PC-3 (cell line): ENCODE measurements at regions not wholly inside any gene's neighbourhood (a gene's known extent, or its start where the extent isn't known, plus 50 kb on each side); places are given as distances from the start of the nearest gene placed in this dataset.

Experiments used
- ATAC-seq: fragments of 200-7000 bp; cut with Tn5 transposase; 2 replicates; pipeline ENCODE4 v1.9.1; 2020; ENCODE audit warnings: mild to moderate bottlenecking, moderate library complexity
- BruUV-seq: library from RNA; stranded (reverse); fragments of 400-500 nt; replicated peaks from 2 replicates; lab custom pipeline; 2021; lab: Mats Ljungman, UMichigan
- CTCF ChIA-PET: fragments of 300-600 bp; sonication (Branson Sonifier 250); formaldehyde crosslinking; loops from one replicate; lab custom pipeline; 2022; ENCODE audit warnings: antibody characterized with exemption; lab: Charles Lee
- POLR2A ChIA-PET: fragments of 300-600 bp; sonication (Branson Sonifier 250); formaldehyde crosslinking; loops from one replicate; lab custom pipeline; 2022; ENCODE audit warnings: antibody characterized with exemption; ENCODE audit not compliant: unreplicated experiment; lab: Charles Lee
- DNase-seq: peaks from one replicate; pipeline ENCODE4 v3.0.0-alpha.2; 2015
- H2AFZ ChIP-seq: fragments of 300-600 bp; sonication (generic); 2 replicates; pipeline ENCODE4 v1.6.0; 2016; ENCODE audit warnings: antibody characterized with exemption, low read length
- H3F3A ChIP-seq: fragments of 300-600 bp; sonication (generic); one replicate; pipeline ENCODE4 v1.6.0; 2017; ENCODE audit warnings: antibody characterized with exemption, low read length, control low read depth, mild to moderate bottlenecking; ENCODE audit not compliant: unreplicated experiment
- H3K27ac ChIP-seq: fragments of 300-600 bp; sonication (generic); 2 replicates; pipeline ENCODE4 v1.5.1; 2016; ENCODE audit warnings: mild to moderate bottlenecking, low read length
- H3K27me3 ChIP-seq: fragments of 300-600 bp; sonication (generic); 2 replicates; pipeline ENCODE4 v1.6.1; 2016; ENCODE audit warnings: low read length, mixed read lengths
- H3K36me3 ChIP-seq: fragments of 300-600 bp; sonication (generic); 2 replicates; pipeline ENCODE4 v1.6.1; 2016; ENCODE audit warnings: low read depth, mixed run types, low read length, mixed read lengths
- H3K4me1 ChIP-seq: fragments of 300-600 bp; sonication (generic); 2 replicates; pipeline ENCODE4 v1.5.1; 2016; ENCODE audit warnings: low read length; ENCODE audit not compliant: insufficient read depth
- H3K4me2 ChIP-seq: fragments of 300-600 bp; sonication (generic); 2 replicates; pipeline ENCODE4 v1.6.0; 2016; ENCODE audit warnings: low read length
- H3K4me3 ChIP-seq: fragments of 300-600 bp; sonication (generic); 2 replicates; pipeline ENCODE4 v1.5.1; 2016; ENCODE audit warnings: mild to moderate bottlenecking, low read length, mixed read lengths
- H3K79me2 ChIP-seq: fragments of 300-600 bp; sonication (generic); 2 replicates; pipeline ENCODE4 v1.6.1; 2017; ENCODE audit warnings: low read length, mixed read lengths
- H3K9ac ChIP-seq: fragments of 300-600 bp; sonication (generic); 2 replicates; pipeline ENCODE4 v1.6.0; 2016; ENCODE audit warnings: mild to moderate bottlenecking, low read length
- H3K9me2 ChIP-seq: fragments of 300-600 bp; sonication (generic); replicated peaks from 2 replicates; pipeline ENCODE4 v1.6.1; 2016; ENCODE audit warnings: mixed run types, low read length, mixed read lengths
- H3K9me3 ChIP-seq: fragments of 300-600 bp; sonication (generic); 2 replicates; pipeline ENCODE4 v1.6.1; 2016; ENCODE audit warnings: low read length, mixed read lengths
- H4K20me1 ChIP-seq: fragments of 300-600 bp; sonication (generic); 2 replicates; pipeline ENCODE4 v1.6.1; 2016; ENCODE audit warnings: low read length, mixed read lengths
- EZH2 ChIP-seq: fragments of 300-600 bp; sonication (generic); IDR thresholded peaks from one replicate; pipeline ENCODE4 v1.6.1; 2017; ENCODE audit warnings: antibody characterized with exemption, mild to moderate bottlenecking, low read length; ENCODE audit not compliant: unreplicated experiment
- EZH2phosphoT487 ChIP-seq: fragments of 300-600 bp; sonication (generic); IDR thresholded peaks from 2 replicates; pipeline ENCODE4 v1.6.1; 2018; ENCODE audit warnings: mild to moderate bottlenecking, antibody characterized with exemption, low read length, borderline replicate concordance
- intact Hi-C: fragments of 100-400 bp; cut with micrococcal nuclease; formaldehyde crosslinking; loops from 2 replicates; pipeline ENCODE4 v1.9.0; 2023
- TF ChIP-seq, protein P1 (sequence below): fragments of 300-600 bp; sonication (generic); conservative IDR thresholded peaks from 2 replicates; pipeline ENCODE4 v1.5.1; 2017; ENCODE audit warnings: antibody characterized with exemption, low read depth, mild to moderate bottlenecking, low read length

DNA sequence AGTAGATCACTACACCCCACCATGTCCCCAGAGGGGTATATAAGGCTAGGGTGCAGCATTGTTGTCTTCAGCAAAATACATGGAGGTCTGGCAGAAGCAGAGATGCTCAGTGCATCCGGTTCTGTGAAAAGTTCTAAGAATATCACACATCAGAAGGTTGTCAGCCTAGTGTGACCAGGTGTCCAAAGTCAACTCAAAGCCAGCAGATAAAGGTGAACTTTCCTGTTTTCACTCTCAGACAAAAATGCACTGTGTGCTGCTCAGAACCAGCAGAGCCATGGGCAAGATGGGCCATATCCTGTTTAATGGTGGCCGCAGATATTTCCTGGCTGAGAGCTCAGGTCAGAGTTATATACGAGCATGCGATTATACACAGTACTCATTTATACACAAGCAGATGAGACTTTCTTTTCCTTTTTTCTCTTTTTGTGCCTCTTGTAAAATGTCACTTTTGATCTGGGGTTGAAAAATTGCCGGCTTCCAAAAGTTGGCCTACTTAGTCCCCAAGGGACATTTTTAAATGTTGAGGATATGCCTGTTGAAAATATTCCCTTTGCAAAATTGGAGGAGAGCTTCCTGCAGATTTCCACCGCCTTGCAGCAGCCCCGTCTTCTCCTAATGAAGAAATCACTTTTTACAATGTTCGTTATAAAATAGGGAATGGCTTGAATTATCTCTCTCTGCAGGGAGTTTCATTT is 425.6 kb upstream of the SALL1 start:
- CTCF ChIA-PET: no interaction called here
- no peaks in the 10 kb centered on the region for H3K9me3 ChIP-seq
- no peaks in the 10 kb centered on the region for H3K9me2 ChIP-seq
- no peak overlapping the region for H3K4me2 ChIP-seq
- H3K36me3 ChIP-seq: no peaks in the 10 kb centered on the region
- DNase-seq (no peak), ATAC-seq (no peak)
- H3K79me2 ChIP-seq: no peaks in the 10 kb centered on the region
- H3F3A ChIP-seq: no peaks in the 10 kb centered on the region
- TF ChIP-seq, protein P1, sequence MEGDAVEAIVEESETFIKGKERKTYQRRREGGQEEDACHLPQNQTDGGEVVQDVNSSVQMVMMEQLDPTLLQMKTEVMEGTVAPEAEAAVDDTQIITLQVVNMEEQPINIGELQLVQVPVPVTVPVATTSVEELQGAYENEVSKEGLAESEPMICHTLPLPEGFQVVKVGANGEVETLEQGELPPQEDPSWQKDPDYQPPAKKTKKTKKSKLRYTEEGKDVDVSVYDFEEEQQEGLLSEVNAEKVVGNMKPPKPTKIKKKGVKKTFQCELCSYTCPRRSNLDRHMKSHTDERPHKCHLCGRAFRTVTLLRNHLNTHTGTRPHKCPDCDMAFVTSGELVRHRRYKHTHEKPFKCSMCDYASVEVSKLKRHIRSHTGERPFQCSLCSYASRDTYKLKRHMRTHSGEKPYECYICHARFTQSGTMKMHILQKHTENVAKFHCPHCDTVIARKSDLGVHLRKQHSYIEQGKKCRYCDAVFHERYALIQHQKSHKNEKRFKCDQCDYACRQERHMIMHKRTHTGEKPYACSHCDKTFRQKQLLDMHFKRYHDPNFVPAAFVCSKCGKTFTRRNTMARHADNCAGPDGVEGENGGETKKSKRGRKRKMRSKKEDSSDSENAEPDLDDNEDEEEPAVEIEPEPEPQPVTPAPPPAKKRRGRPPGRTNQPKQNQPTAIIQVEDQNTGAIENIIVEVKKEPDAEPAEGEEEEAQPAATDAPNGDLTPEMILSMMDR: no peak
- TF ChIP-seq EZH2phosphoT487 (no peak), EZH2 (no peak)
- no peak overlapping the region for H3K27ac ChIP-seq
- no peaks in the 10 kb centered on the region for H4K20me1 ChIP-seq
- no peak overlapping the region for H3K4me3 ChIP-seq
- H3K9ac ChIP-seq: no peak overlapping the region
- no peaks in the 10 kb centered on the region for H3K4me1 ChIP-seq
- H3K27me3 ChIP-seq: no peaks in the 10 kb centered on the region
- no peak overlapping the region for H2AFZ ChIP-seq
- POLR2A ChIA-PET: no interaction called here
- BruUV-seq: no TSS peak
- intact Hi-C loops: no loop called here

- Histone ChIP-seq H3F3A (no peaks in the 10 kb centered on the region), H2AFZ (no peak overlapping the region), H3K4me3 (no peak overlapping the region), H3K27ac (no peak overlapping the region), H4K20me1 (no peaks in the 10 kb centered on the region), H3K9me3 (no peaks in the 10 kb centered on the region), H3K79me2 (no peaks in the 10 kb centered on the region), H3K27me3 (no peaks in the 10 kb centered on the region), H3K9ac (no peak overlapping the region), H3K9me2 (no peaks in the 10 kb centered on the region), H3K4me2 (no peak overlapping the region), H3K36me3 (no peaks in the 10 kb centered on the region), H3K4me1 (no peaks in the 10 kb centered on the region)
- no peak for DNase-seq
- intact Hi-C loops: no loop called here
- no TSS peak for BruUV-seq
- no peak for ATAC-seq
- POLR2A ChIA-PET: no interaction called here
- CTCF ChIA-PET: no interaction called here
- no peak for TF ChIP-seq EZH2
- TF ChIP-seq, protein P1: no peak
- TF ChIP-seq EZH2phosphoT487: no peak
Observed at GRCh38 chr16:51573191-51573590, 422.1 kb upstream of the SALL1 start.

- no peaks in the 10 kb centered on the region for H3F3A ChIP-seq
- DNase-seq (no peak), ATAC-seq (no peak)
- H3K9me3 ChIP-seq: no peaks in the 10 kb centered on the region
- H3K27me3 ChIP-seq: no peaks in the 10 kb centered on the region
- no peaks in the 10 kb centered on the region for H3K79me2 ChIP-seq
- no peak overlapping the region for H3K9ac ChIP-seq
- H2AFZ ChIP-seq: no peak overlapping the region
- POLR2A ChIA-PET: no interaction called here
- H3K4me1 ChIP-seq: no peaks in the 10 kb centered on the region
- no peaks in the 10 kb centered on the region for H3K9me2 ChIP-seq
- TF ChIP-seq, protein P1: no peak
- TF ChIP-seq EZH2phosphoT487: no peak
- no peak for TF ChIP-seq EZH2
- no peaks in the 10 kb centered on the region for H3K36me3 ChIP-seq
- no TSS peak for BruUV-seq
- no peak overlapping the region for H3K4me2 ChIP-seq
- CTCF ChIA-PET: no interaction called here
- H4K20me1 ChIP-seq: no peaks in the 10 kb centered on the region
- no peak overlapping the region for H3K4me3 ChIP-seq
- no peak overlapping the region for H3K27ac ChIP-seq
- intact Hi-C loops: no loop called here
Observed at GRCh38 chr16:51569203-51569931, 418.3 kb upstream of the SALL1 start.
